ENCODE measurements at regions not wholly inside any gene's neighbourhood (a gene's known extent, or its start where the extent isn't known, plus 50 kb on each side); places are given as distances from the start of the nearest gene placed in this dataset.
A peak's percentile ranks its signal among the peaks of the same experiment; 100 is the strongest.

- no peak for DNase-seq (ENCODE audit: low spot score, unreplicated experiment)
- Mint-ChIP-seq H3K4me1 (ENCODE audit: low read depth) (peaks cover 16% of the 10 kb centered on the region), H3K9me3 (ENCODE audit: low read depth) (peaks cover 4% of the 10 kb centered on the region), H3K36me3 (ENCODE audit: insufficient read depth) (peaks cover 3% of the 10 kb centered on the region), H3K27me3 (peaks cover 7% of the 10 kb centered on the region), H3K4me3 (ENCODE audit: low read depth) (no peak overlapping the region), H3K27ac (peak overlapping the region; percentile 67)
- TF ChIP-seq CTCF (IDR thresholded peaks at IDR 0.05; ENCODE audit: unreplicated experiment) = no peak
Measured at GRCh38 chrX:39845233-39845632, 252.5 kb downstream of the BCOR start.

DNA sequence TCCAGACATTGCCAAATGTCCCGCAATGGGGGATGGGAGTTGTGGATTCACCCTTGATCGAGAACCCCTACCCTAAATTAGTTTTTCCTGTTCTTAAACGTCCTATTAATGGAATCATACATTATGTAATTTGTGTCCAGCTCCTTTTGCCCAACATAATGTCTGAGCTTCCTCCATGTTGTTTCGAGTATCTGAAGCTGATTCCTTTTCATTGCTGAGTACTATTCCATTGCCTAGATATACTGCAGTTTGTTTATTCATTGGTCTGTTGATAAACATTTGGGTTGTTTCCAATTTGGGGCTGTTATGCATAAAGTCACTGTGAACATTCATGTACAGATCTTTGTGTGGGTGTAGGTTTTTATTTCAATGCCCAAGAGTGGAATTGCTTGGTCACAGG is 251.3 kb downstream of the BCOR start:
- peaks cover 4% of the 10 kb centered on the region for H3K9me3 Mint-ChIP-seq (ENCODE audit: low read depth)
- peaks cover 3% of the 10 kb centered on the region for H3K36me3 Mint-ChIP-seq (ENCODE audit: insufficient read depth)
- DNase-seq (ENCODE audit: low spot score, unreplicated experiment) = no peak
- H3K4me3 Mint-ChIP-seq (ENCODE audit: low read depth) = no peak overlapping the region
- H3K27ac Mint-ChIP-seq = no peak overlapping the region
- peaks cover 19% of the 10 kb centered on the region for H3K4me1 Mint-ChIP-seq (ENCODE audit: low read depth)
- peaks cover 4% of the 10 kb centered on the region for H3K27me3 Mint-ChIP-seq
- no peak for TF ChIP-seq CTCF (IDR thresholded peaks at IDR 0.05; ENCODE audit: unreplicated experiment)

GRCh38 chrX:39848243-39848642 is 249.5 kb downstream of the BCOR start:
- DNase-seq (ENCODE audit: low spot score, unreplicated experiment) = no peak
- Mint-ChIP-seq H3K36me3 (ENCODE audit: insufficient read depth) (peaks cover 3% of the 10 kb centered on the region), H3K4me3 (ENCODE audit: low read depth) (no peak overlapping the region), H3K27me3 (peaks cover 3% of the 10 kb centered on the region), H3K27ac (no peak overlapping the region), H3K4me1 (ENCODE audit: low read depth) (peaks cover 17% of the 10 kb centered on the region), H3K9me3 (ENCODE audit: low read depth) (peaks cover 4% of the 10 kb centered on the region)
- TF ChIP-seq CTCF (IDR thresholded peaks at IDR 0.05; ENCODE audit: unreplicated experiment) = no peak

GRCh38 chrX:39848900-39849299 is 248.9 kb downstream of the BCOR start:
- DNase-seq (ENCODE audit: low spot score, unreplicated experiment) = no peak
- no peak overlapping the region for H3K4me3 Mint-ChIP-seq (ENCODE audit: low read depth)
- peaks cover 8% of the 10 kb centered on the region for H3K9me3 Mint-ChIP-seq (ENCODE audit: low read depth)
- TF ChIP-seq CTCF (IDR thresholded peaks at IDR 0.05; ENCODE audit: unreplicated experiment) = no peak
- no peak overlapping the region for H3K27ac Mint-ChIP-seq
- H3K27me3 Mint-ChIP-seq = peaks cover 4% of the 10 kb centered on the region
- H3K4me1 Mint-ChIP-seq (ENCODE audit: low read depth) = peaks cover 18% of the 10 kb centered on the region
- H3K36me3 Mint-ChIP-seq (ENCODE audit: insufficient read depth) = peaks cover 3% of the 10 kb centered on the region

- no peak overlapping the region for H3K27ac Mint-ChIP-seq
- peaks cover 14% of the 10 kb centered on the region for H3K4me1 Mint-ChIP-seq (ENCODE audit: low read depth)
Measured at GRCh38 chrX:39850209-39850608, 247.5 kb downstream of the BCOR start.

More at GRCh38 chrX:39850209-39850608, 247.5 kb downstream of the BCOR start:
- H3K4me3 Mint-ChIP-seq (ENCODE audit: low read depth) = no peak overlapping the region
- peaks cover 8% of the 10 kb centered on the region for H3K9me3 Mint-ChIP-seq (ENCODE audit: low read depth)
- peaks cover 3% of the 10 kb centered on the region for H3K36me3 Mint-ChIP-seq (ENCODE audit: insufficient read depth)
- peaks cover 5% of the 10 kb centered on the region for H3K27me3 Mint-ChIP-seq
- DNase-seq (ENCODE audit: low spot score, unreplicated experiment) = no peak
- no peak for TF ChIP-seq CTCF (IDR thresholded peaks at IDR 0.05; ENCODE audit: unreplicated experiment)
